Karpas-422 (cell line): ENCODE measurements at regions not wholly inside any gene's neighbourhood (a gene's known extent, or its start where the extent isn't known, plus 50 kb on each side); places are given as distances from the start of the nearest gene placed in this dataset.

Experiments
- DNase-seq: peaks from one replicate; pipeline ENCODE4 v3.0.0-alpha.2; 2015
- H2AFZ ChIP-seq: fragments of 200-600 bp; sonication (generic); 2 replicates; pipeline ENCODE4 v1.6.1; 2014; ENCODE audit warnings: antibody characterized with exemption, low read length, mixed read lengths
- H3K27ac ChIP-seq: fragments of 200-600 bp; sonication (generic); 2 replicates; pipeline ENCODE4 v1.5.1; 2014; ENCODE audit warnings: mild to moderate bottlenecking, low read length, moderate library complexity
- H3K27me3 ChIP-seq: fragments of 200-600 bp; sonication (generic); 2 replicates; pipeline ENCODE4 v1.6.1; 2014; ENCODE audit warnings: low read length, mixed read lengths
- H3K36me3 ChIP-seq: fragments of 200-600 bp; sonication (generic); 2 replicates; pipeline ENCODE4 v1.6.1; 2014; ENCODE audit warnings: low read length, mixed read lengths; ENCODE audit not compliant: insufficient read depth
- H3K4me1 ChIP-seq: fragments of 200-600 bp; sonication (generic); 2 replicates; pipeline ENCODE4 v1.6.1; 2014; ENCODE audit warnings: mild to moderate bottlenecking, low read length, mixed read lengths
- H3K4me2 ChIP-seq: fragments of 200-600 bp; sonication (generic); 2 replicates; pipeline ENCODE4 v1.6.1; 2014; ENCODE audit warnings: low read length, low read depth, mild to moderate bottlenecking; ENCODE audit not compliant: poor library complexity, severe bottlenecking
- H3K4me3 ChIP-seq: fragments of 200-600 bp; sonication (generic); 2 replicates; pipeline ENCODE4 v1.5.1; 2014; ENCODE audit warnings: mild to moderate bottlenecking, antibody characterized with exemption, low read length, mixed read lengths
- H3K79me2 ChIP-seq: fragments of 200-600 bp; sonication (generic); 2 replicates; pipeline ENCODE4 v1.6.1; 2014; ENCODE audit warnings: mild to moderate bottlenecking, low read length, mixed read lengths
- H3K9ac ChIP-seq: fragments of 200-600 bp; sonication (generic); 2 replicates; pipeline ENCODE4 v1.6.0; 2014; ENCODE audit warnings: low read length
- H3K9me2 ChIP-seq: fragments of 200-600 bp; sonication (generic), shearing (Covaris generic); replicated peaks from 2 replicates; pipeline ENCODE4 v1.6.0; 2014; ENCODE audit warnings: mild to moderate bottlenecking, low read length, moderate library complexity; ENCODE audit not compliant: insufficient read depth
- H3K9me3 ChIP-seq: fragments of 300-700, 200-600 bp; sonication (generic); 2 replicates; pipeline ENCODE4 v1.6.1; 2014; ENCODE audit warnings: low read length, mixed read lengths
- H4K20me1 ChIP-seq: fragments of 200-600 bp; sonication (generic); 2 replicates; pipeline ENCODE4 v1.6.1; 2014; ENCODE audit warnings: mild to moderate bottlenecking, antibody characterized with exemption, low read length, low read depth; ENCODE audit not compliant: insufficient read depth

DNA sequence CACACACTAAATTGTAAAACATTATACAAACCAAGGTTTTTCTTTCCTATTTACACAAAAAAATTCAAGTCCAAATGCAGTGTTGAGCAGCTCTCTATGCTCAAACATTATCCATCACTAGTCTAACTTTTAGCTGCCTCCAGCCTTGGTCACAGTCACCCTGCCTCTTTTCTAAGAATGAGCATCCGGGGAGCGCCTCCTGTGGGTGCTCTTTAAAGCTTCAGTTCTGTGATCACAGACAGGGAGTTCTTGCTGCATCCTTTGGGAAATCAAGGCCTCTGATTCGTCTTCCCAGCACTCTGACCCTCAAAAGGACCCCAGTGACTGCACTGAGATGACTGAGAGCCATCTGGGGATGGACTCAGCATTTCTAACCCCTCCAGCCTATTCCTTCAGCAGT is 289.6 kb downstream of the SEC61B start:
- Histone ChIP-seq H2AFZ (no peak overlapping the region), H3K4me2 (no peak overlapping the region), H3K9ac (no peak overlapping the region), H3K27ac (no peak overlapping the region), H3K27me3 (no peaks in the 10 kb centered on the region), H3K79me2 (no peaks in the 10 kb centered on the region), H3K4me3 (no peak overlapping the region), H3K4me1 (peaks cover 12% of the 10 kb centered on the region), H3K9me2 (no peaks in the 10 kb centered on the region), H3K36me3 (no peaks in the 10 kb centered on the region), H4K20me1 (no peaks in the 10 kb centered on the region), H3K9me3 (no peaks in the 10 kb centered on the region)
- peak; percentile 49 for DNase-seq

DNA sequence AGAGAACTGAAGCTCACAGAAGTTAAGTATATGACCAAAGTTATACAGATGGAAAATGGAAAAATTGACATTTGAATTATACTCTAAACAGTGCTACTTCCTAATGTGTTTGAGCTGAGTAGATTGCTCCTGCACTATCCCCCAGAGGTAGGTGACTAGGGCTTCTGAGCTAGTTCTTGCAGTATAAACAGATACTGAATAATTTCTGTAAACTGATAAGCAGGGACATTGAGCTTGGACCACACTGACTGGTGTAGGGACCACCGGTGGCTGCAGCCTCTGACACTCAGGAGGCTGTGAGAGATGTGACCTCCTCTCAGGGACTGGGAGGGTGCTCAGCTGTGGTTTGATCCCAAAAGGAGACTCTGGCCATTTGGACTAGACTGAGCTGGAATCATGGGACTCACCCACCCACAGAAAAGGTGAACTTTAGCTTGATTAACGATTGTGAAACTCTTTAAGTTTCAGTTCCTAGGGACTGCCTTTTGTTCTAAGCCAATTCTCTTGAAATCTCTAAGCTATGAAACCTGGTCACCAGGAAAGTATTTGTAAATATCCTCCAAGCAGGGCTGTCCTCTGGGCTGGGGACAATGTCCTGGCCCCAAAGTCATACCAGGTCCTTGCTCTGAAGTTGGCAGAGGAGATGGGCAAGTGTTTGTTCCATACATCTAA is 291.5 kb downstream of the SEC61B start:
- no peaks in the 10 kb centered on the region for H4K20me1 ChIP-seq
- no peak overlapping the region for H3K9ac ChIP-seq
- H3K27ac ChIP-seq, result no peak overlapping the region
- H3K4me2 ChIP-seq, result no peak overlapping the region
- DNase-seq, result no peak
- H3K27me3 ChIP-seq, result no peaks in the 10 kb centered on the region
- H3K79me2 ChIP-seq, result no peaks in the 10 kb centered on the region
- H3K36me3 ChIP-seq, result no peaks in the 10 kb centered on the region
- peaks cover 12% of the 10 kb centered on the region for H3K4me1 ChIP-seq
- H3K4me3 ChIP-seq, result no peak overlapping the region
- H3K9me3 ChIP-seq, result no peaks in the 10 kb centered on the region
- no peak overlapping the region for H2AFZ ChIP-seq
- H3K9me2 ChIP-seq, result no peaks in the 10 kb centered on the region

DNA sequence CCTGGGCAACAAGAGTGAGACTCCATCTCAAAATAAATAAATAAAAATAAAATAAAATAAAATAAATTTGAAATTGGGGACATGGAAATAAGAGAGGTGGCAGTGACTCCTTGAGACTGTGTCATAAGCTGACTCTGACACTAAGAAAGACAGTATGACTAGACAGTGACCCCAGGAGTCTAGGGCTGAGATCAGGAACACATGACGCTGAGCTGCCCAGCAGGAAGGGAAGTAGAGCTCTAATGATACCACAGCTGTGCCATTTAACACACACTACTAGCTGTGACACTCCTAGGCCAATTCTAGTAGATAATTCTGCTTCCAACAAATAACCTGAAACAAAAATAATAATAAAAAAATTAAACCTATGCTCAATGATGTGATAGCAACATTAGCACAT is 293.0 kb downstream of the SEC61B start:
- H3K4me1 ChIP-seq, result peaks cover 4% of the 10 kb centered on the region
- H3K36me3 ChIP-seq, result no peaks in the 10 kb centered on the region
- H3K9me2 ChIP-seq, result no peaks in the 10 kb centered on the region
- no peak overlapping the region for H3K27ac ChIP-seq
- H2AFZ ChIP-seq, result no peak overlapping the region
- no peak overlapping the region for H3K9ac ChIP-seq
- H3K9me3 ChIP-seq, result no peaks in the 10 kb centered on the region
- no peak for DNase-seq
- no peaks in the 10 kb centered on the region for H4K20me1 ChIP-seq
- no peak overlapping the region for H3K4me2 ChIP-seq
- H3K4me3 ChIP-seq, result no peak overlapping the region
- no peaks in the 10 kb centered on the region for H3K27me3 ChIP-seq
- H3K79me2 ChIP-seq, result no peaks in the 10 kb centered on the region

DNA sequence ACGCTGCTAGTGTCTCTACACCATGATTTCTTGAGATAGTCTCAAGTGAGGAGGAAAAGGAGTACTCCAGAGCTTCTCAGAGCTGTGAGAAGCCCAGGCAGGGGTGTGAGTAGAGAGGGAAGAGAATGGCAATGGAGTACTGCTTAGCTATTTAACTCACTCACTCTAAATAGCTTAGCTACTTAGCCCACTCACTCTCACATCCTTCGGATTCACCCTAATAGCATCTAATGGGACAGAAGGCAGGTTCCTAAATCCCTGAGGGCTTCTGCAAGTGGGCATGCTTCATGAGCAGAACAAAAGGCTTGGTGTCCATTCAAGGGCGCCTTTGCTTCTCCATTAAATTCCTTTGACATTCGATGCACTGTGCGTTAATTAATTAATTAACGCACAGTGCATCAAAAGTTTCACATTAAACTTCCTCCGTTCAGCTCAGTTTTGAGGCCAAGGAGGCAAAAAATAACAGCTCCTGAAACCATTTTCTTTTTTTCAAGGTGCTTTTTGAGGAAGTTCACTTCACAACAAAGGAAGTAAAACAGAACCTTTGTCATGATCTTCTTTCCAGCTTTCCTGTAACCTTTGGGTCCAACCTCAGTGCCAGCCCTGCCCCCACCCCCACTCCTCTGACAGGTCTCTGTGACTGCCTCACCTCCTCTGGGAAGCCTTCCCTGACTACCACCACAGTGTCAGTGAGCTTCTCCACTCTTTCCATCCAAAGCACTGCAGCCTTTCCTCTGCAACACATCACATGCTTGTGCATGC is 294.0 kb downstream of the SEC61B start:
- no peaks in the 10 kb centered on the region for H3K9me2 ChIP-seq
- H3K79me2 ChIP-seq, result no peaks in the 10 kb centered on the region
- no peaks in the 10 kb centered on the region for H3K36me3 ChIP-seq
- H3K27ac ChIP-seq, result no peak overlapping the region
- DNase-seq, result no peak
- H3K4me1 ChIP-seq, result no peaks in the 10 kb centered on the region
- no peaks in the 10 kb centered on the region for H4K20me1 ChIP-seq
- no peak overlapping the region for H2AFZ ChIP-seq
- no peak overlapping the region for H3K9ac ChIP-seq
- no peaks in the 10 kb centered on the region for H3K27me3 ChIP-seq
- no peaks in the 10 kb centered on the region for H3K9me3 ChIP-seq
- H3K4me2 ChIP-seq, result no peak overlapping the region
- no peak overlapping the region for H3K4me3 ChIP-seq

DNA sequence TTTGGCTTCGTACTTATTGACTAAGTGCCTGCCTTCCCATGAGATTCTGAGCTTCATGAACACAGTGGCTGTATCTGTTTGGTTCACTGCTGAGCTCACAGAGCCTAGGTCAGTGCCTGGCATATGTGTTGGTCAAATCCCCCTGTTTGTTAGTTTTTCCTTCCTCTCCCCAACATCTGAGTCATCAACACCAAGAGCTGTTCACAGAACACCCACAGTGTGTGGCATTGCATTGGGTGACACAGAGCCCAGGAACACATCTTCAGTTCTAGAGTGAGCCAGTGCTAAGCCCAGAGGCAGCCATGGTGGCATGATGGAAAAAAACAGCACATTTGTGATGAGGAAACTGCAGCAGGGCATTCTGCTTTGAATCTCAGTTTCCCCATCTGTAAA is 294.6 kb downstream of the SEC61B start:
- H2AFZ ChIP-seq, result no peak overlapping the region
- H3K27ac ChIP-seq, result no peak overlapping the region
- DNase-seq, result no peak

DNA sequence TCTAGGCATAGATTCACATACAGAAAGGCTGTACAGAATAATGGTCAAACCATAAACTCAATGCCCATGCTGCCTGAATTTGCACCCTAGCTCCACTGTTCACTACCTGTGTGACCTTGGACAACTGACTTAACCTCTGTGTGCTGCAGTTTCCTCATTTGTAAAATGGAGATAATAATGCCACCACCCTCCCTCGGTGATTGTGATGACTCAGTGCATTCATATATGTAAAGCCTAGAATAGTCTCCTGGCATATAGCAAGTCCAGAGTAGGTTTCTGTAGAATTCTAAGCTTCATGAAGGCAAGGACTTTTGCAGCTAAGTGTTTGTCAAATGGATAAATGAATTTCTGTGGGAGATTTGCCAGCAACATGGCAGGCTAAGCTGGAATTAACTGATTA is 297.8 kb upstream of the NR4A3 start:
- H3K4me1 ChIP-seq, result no peaks in the 10 kb centered on the region
- H3K9me2 ChIP-seq, result no peaks in the 10 kb centered on the region
- no peak overlapping the region for H3K4me3 ChIP-seq
- H2AFZ ChIP-seq, result no peak overlapping the region
- H3K27me3 ChIP-seq, result no peaks in the 10 kb centered on the region
- H3K36me3 ChIP-seq, result no peaks in the 10 kb centered on the region
- H4K20me1 ChIP-seq, result no peaks in the 10 kb centered on the region
- H3K9ac ChIP-seq, result no peak overlapping the region
- H3K27ac ChIP-seq, result no peak overlapping the region
- no peak overlapping the region for H3K4me2 ChIP-seq
- H3K79me2 ChIP-seq, result no peaks in the 10 kb centered on the region
- no peaks in the 10 kb centered on the region for H3K9me3 ChIP-seq
- DNase-seq, result no peak

More for the DNA sequence above, 294.6 kb downstream of the SEC61B start:
- no peaks in the 10 kb centered on the region for H4K20me1 ChIP-seq
- H3K9me2 ChIP-seq, result no peaks in the 10 kb centered on the region
- no peak overlapping the region for H3K4me3 ChIP-seq
- H3K27me3 ChIP-seq, result no peaks in the 10 kb centered on the region
- no peaks in the 10 kb centered on the region for H3K4me1 ChIP-seq
- H3K4me2 ChIP-seq, result no peak overlapping the region
- H3K9ac ChIP-seq, result no peak overlapping the region
- H3K36me3 ChIP-seq, result no peaks in the 10 kb centered on the region
- no peaks in the 10 kb centered on the region for H3K79me2 ChIP-seq
- H3K9me3 ChIP-seq, result no peaks in the 10 kb centered on the region

DNA sequence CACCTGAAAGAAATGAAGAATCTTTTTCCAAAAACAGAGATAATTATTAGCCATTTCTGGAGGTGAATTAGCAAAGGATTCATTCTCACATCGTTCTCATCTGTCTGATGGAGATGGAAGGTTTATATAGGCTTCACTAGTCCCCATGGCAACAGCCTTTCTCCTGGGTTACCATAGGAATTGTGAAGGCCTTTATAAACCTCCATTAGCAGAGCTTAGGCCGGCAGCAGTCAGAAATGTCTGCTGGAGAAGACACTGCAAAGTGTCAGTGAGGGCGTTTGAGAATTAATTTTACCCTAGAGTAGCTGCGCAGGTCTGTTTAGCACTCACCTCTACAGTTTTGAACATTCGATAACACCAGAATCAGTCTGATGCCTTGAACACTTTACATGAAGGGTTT is 290.4 kb upstream of the NR4A3 start:
- Histone ChIP-seq H3K4me1 (no peaks in the 10 kb centered on the region), H3K9me2 (no peaks in the 10 kb centered on the region), H3K4me3 (no peak overlapping the region), H3K9me3 (no peaks in the 10 kb centered on the region), H3K36me3 (no peaks in the 10 kb centered on the region), H3K9ac (no peak overlapping the region), H3K4me2 (no peak overlapping the region), H3K79me2 (no peaks in the 10 kb centered on the region), H3K27me3 (no peaks in the 10 kb centered on the region), H2AFZ (no peak overlapping the region), H4K20me1 (no peaks in the 10 kb centered on the region), H3K27ac (no peak overlapping the region)
- DNase-seq, result no peak

DNA sequence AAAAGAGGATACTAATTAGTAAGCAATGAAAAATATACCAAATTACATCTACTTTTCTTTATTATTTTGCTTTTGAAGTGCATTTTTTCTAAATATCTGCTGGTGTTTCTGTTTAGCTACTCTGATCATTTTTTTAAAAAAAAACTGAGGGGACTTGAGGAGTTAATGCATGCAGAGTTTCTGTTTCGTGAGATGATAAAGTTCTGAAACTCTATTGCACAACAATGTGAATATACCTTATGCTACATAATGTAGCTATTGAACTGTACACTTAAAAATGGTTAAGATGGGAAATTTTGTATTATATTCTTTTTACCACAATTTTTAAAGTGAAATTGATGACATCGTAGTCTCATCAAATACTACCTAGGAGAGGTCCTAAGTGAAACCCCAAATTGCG is 288.3 kb upstream of the NR4A3 start:
- no peaks in the 10 kb centered on the region for H3K79me2 ChIP-seq
- no peaks in the 10 kb centered on the region for H3K4me1 ChIP-seq
- no peak overlapping the region for H3K4me3 ChIP-seq
- H3K9ac ChIP-seq, result no peak overlapping the region
- H3K9me2 ChIP-seq, result no peaks in the 10 kb centered on the region
- H2AFZ ChIP-seq, result no peak overlapping the region
- H3K9me3 ChIP-seq, result no peaks in the 10 kb centered on the region
- no peak overlapping the region for H3K4me2 ChIP-seq
- H4K20me1 ChIP-seq, result no peaks in the 10 kb centered on the region
- H3K27ac ChIP-seq, result no peak overlapping the region
- no peak for DNase-seq
- no peaks in the 10 kb centered on the region for H3K27me3 ChIP-seq
- H3K36me3 ChIP-seq, result no peaks in the 10 kb centered on the region
